NCI-H2196 treated with DMSO at 0.1 percent for 48 hours (cell line): ENCODE measurements at regions not wholly inside any gene's neighbourhood (a gene's known extent, or its start where the extent isn't known, plus 50 kb on each side); places are given as distances from the start of the nearest gene placed in this dataset.
A peak's percentile ranks its signal among the peaks of the same experiment; 100 is the strongest.
"Not testable (repeated sequence)": the region's sequence is repeated elsewhere in the genome, so short reads cannot be mapped to it uniquely, and the experiment has no call there.

Experiments used
- DNase-seq: peaks from one replicate; lab custom pipeline; 2025; ENCODE audit not compliant: unreplicated experiment; lab: John Stamatoyannopoulos, UW

- no peak for DNase-seq
These were observed 180.2 kb upstream of the FZD8 start for GRCh38 chr10:35822316-35822715.

GRCh38 chr10:35821339-35821911, 179.3 kb upstream of the FZD8 start:
- no peak for DNase-seq

GRCh38 chr10:35819736-35820135, 177.6 kb upstream of the FZD8 start:
- DNase-seq, result no peak

DNA sequence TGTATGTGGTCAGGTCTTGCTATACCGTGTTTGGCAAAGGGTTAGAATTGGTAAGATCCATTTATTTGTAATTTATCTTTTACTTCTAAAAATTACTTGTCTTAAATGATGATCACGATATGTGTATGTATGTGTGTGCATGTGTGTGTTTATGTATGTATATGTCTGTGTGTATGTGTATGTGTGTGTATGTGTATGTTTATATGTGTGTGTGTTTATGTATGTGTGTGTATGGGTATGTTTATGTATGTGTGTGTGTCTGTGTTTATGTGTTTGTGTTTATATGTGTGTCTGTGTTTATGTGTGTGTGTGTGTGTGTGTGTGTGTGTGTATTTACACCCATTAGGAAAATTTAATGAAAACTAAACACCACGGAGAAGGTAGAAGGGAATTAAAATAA, 176.9 kb upstream of the FZD8 start:
- DNase-seq, result no peak

- DNase-seq, result not testable (repeated sequence)
These were observed 175.0 kb upstream of the FZD8 start for GRCh38 chr10:35817109-35817508.

DNA sequence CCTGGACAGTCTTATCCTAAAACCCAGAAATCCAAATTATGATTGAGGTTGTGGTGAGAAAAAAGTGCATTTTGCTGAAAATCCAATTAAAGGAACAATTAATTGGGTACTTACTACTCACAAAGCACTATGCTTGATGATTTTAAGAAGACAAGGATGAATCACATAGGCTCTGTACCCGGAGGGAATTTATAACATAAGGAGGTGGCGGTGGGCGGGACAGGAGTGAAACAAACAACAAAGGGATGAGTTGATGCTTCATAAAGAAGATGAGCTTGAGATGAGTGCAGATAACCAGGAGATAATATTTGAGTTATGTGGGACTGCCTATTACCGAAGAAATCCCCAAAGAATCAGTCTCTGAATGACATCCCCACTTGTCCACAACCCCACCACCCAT, 171.1 kb upstream of the FZD8 start:
- no peak for DNase-seq

DNA sequence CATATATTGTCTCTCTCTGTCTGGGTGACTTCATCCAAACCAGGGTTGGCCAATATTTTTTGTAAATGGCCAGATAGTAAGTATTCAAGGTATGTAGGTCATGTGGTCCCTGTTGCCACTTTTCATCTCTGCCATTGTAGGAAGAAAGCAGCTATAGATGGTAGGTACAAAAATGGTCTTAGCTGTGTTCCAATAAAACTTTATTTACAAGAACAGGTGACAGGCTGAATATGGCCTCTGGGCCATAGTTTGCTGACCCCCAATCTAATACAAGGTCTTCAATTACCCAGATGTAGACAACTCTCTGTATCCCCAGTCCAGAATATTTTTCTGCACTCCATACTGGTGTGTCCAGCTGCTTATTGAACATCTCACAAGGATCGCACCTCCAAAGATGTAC, 166.2 kb upstream of the FZD8 start:
- no peak for DNase-seq

DNA sequence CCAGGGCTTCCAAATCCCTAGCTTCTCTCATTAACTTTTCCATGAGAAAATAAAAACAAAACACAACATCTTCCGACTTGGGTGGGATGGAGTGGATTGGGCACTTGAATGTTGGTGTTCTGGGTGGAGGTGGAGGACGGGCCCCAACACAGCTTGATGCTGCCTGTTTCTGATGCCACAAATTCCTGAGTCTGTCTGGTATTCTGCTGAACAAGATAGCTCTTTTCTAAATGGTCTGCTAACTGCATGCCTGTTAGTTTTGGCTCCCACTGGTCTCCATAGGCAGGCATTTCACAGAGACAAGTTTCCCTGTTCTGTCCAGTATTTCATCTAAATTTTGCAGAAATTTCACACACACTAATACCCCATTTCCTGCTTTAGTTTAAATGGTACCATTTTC, 160.9 kb upstream of the FZD8 start:
- no peak for DNase-seq

GRCh38 chr10:35797187-35797586, 155.1 kb upstream of the FZD8 start:
- DNase-seq, result no peak

GRCh38 chr10:35795131-35795824, 153.2 kb upstream of the FZD8 start:
- peak; percentile 15 for DNase-seq

DNA sequence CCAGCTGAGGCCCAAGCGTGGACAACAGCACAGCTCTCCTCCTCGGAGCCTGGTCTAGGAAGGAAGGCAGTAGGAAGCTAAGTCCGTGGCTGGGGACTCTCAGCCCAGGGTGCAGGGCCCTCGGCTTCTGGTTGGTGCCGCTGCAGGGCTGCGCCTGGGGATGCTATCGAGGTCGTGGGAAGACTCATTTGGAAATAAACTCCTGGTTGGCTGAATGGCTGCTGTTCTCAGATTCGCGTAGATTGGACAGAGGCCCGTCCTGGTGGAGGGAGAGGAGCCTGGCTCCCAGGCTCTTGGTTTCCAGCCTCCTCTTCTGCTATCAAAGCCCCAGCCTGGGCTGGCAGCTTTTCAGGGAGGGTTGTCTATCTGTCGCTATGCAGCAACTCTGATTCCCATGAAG, 152.6 kb upstream of the FZD8 start:
- DNase-seq, result no peak

DNA sequence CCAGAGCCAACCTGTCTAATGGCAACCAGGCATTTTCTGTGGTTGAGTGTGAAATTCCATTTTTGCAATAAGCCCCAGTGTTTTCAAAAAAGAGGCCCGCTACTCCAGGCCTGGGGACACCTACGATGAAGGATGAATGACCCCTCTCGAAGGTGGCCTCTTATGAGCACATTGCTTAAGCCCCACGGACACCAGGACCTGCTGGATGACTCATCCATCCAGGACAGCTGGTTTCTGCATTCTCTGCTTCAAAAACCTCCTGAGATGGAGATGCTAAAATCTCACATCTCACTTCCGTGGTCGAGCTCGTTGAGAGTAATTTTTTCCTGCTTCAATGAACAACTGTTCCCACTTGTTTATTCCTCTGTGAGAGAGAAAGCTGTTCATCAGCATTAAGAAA, 150.2 kb upstream of the FZD8 start:
- no peak for DNase-seq

DNA sequence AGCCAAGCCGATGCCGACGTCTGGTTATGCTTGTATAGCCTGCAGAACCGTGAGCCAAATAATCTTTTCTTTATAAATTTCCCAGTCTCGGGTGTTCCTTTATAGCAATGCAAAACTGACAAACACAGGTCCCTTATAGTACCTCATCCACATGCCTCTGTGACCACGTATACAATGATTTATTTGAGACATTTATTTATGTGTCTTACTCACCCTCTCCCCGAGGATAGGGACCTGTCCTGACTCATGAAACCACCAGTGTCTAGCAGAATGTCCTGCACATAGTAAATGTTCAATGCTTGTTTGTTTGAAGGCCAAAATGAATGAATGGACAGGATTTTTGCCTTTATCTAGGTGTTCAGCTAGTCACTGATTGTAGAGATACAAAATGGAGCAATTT, 147.9 kb upstream of the FZD8 start:
- no peak for DNase-seq

GRCh38 chr10:35784751-35785150, 142.7 kb upstream of the FZD8 start:
- DNase-seq, result no peak

GRCh38 chr10:35783305-35783838, 141.3 kb upstream of the FZD8 start:
- no peak for DNase-seq

DNA sequence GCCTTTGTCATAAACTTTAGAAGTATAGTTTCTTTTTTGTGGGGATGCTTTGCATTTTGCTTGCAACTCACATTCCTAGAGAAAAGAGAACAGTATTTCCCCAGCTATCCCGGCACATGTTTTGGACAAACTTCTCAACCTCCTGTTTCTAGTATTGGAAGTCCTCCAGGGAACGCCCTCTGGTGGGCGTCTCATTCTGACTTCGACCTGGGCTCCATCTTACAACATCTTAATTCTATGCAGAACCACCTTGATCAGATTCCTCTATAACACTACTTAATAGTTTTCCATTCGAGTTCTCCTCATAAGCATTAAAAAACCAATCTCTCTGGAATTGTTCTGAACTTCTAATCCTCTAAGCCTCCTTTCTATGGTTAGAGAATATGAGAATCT, 139.5 kb upstream of the FZD8 start:
- no peak for DNase-seq

GRCh38 chr10:35780970-35781642, 139.0 kb upstream of the FZD8 start:
- DNase-seq, result no peak

- DNase-seq, result no peak
These were observed 136.2 kb upstream of the FZD8 start for GRCh38 chr10:35778306-35778705.

GRCh38 chr10:35776557-35776956, 134.5 kb upstream of the FZD8 start:
- not testable (repeated sequence) for DNase-seq

- no peak for DNase-seq
These were observed 132.0 kb upstream of the FZD8 start for GRCh38 chr10:35774109-35774508.

- no peak for DNase-seq
These were observed 128.8 kb upstream of the FZD8 start for GRCh38 chr10:35770817-35771355.

DNA sequence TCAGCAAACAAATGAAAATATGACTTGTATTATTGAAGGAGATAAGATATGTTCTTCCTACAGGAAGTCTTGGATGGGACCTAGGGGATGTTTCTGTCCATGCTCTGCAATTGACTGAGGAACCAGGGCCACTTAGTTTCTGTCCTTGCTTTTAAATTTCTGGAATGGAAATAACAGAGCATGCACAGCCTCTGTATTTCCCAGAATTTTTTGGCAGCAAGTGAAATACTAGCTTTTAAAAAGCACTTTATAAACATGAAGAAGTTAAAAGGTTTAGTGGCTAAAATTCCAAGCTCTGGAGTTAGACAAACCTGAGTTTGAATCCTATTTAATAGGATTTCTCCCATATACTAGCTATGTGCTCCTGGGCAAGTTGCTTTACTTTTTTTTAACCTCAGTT, 127.7 kb upstream of the FZD8 start:
- DNase-seq, result no peak
